GM21360 (cell line): ENCODE measurements at regions not wholly inside any gene's neighbourhood (a gene's known extent, or its start where the extent isn't known, plus 50 kb on each side); places are given as distances from the start of the nearest gene placed in this dataset.
"Not testable (repeated sequence)": the region's sequence is repeated elsewhere in the genome, so short reads cannot be mapped to it uniquely, and the experiment has no call there.

Source experiments
- ATAC-seq: cut with Tn5 transposase; IDR thresholded peaks from one replicate; pipeline ENCODE4 v1.9.1; 2021; ENCODE audit warnings: mild to moderate bottlenecking, moderate library complexity; ENCODE audit not compliant: unreplicated experiment

DNA sequence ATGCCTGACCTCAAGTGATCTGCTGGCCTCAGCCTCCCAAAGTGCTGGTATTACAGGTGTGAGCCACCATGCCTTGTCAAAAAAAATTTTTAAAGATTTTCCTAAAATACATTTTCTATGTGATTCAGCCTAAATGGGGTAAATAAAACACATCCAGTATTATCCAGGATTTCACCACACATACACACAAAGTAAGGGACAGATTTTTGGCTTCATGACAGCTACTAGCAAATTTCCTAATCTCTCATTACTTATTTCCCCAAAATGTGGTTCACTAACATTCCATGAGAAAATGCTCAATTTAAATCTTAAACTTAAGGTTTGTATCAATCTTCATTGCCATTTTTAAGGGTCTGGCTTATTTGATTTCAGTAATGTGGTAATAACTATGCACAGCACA lies 348.5 kb upstream of the INTU start:
- no peak for ATAC-seq

DNA sequence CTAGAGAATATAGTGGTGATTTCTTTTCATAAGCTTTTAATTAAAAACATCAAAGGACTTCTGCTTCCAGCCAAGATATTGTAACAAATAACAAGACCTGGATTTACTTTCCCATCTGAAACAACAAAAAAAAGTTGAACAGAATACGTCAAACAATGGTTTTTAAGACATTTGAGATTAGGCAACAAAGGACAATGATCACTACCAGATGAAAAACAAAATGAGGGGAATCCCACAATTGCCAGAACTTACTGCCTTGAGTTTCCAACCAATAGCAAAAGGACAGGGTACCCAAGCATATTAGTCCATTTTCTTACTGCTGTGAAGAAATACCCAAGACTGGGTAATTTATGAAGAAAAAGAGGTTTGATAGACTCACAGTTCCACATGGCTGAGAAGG lies 341.4 kb upstream of the INTU start:
- ATAC-seq = no peak

DNA sequence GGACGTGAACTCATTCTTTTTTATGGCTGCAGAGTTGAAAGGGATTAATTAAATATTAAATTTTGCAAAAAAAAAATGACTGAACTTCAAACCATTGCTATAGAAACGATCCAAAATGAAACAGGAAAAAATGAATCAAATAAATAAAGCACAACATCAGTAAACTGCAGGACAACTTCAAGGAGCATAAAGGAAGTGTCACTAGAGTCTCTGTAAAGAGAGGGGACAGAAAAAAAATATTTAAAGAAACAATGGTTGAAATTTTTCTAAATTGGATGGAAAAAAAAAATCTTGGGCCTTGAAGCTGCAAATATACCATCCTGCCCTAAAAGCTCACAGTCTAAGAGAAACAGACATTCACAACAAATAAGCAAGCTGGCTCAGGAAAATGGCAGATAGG lies 339.3 kb upstream of the INTU start:
- ATAC-seq = no peak

GRCh38 chr4:127304356-127304755 lies 328.4 kb upstream of the INTU start:
- no peak for ATAC-seq

- ATAC-seq = no peak
Measured at GRCh38 chr4:127307996-127308395, 324.8 kb upstream of the INTU start.

- no peak for ATAC-seq
Measured at GRCh38 chr4:127309369-127310102, 323.2 kb upstream of the INTU start.

GRCh38 chr4:127311371-127311770 lies 321.4 kb upstream of the INTU start:
- ATAC-seq = no peak

DNA sequence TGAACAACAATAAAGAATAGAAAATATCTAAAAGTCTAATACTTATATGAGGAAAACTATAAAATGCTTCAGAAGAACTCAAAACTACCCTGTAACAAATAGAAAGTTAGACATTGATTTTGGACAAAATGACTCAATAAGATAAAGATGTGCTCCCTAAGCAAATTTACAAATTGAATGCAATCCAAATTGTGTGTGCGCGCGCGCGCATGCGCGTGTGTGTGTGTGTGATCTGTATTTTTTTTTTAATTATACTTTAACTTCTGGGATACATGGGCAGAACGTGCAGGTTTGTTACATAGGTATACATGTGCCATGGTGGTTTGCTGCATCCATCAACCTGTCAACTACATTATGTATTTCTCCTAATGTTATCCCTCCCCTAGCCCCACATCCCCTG lies 320.8 kb upstream of the INTU start:
- ATAC-seq = no peak

DNA sequence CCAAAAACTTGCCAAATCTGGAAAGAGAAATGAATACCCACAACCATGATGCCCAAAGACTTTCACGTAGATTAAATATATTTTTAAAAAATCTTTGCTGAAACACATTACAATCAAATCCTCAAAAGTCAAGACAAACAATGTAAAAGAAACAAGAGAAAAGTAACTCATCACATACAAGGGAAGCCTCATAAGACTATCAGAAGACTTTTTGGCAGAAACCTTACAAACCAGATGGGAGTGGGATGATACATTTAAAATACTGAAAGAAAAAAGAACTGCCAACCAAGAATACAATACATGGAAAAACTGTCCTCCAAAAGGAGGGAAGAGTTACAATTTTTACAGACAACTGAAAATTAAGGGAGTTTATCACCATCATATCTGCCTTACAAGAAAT lies 319.0 kb upstream of the INTU start:
- no peak for ATAC-seq

DNA sequence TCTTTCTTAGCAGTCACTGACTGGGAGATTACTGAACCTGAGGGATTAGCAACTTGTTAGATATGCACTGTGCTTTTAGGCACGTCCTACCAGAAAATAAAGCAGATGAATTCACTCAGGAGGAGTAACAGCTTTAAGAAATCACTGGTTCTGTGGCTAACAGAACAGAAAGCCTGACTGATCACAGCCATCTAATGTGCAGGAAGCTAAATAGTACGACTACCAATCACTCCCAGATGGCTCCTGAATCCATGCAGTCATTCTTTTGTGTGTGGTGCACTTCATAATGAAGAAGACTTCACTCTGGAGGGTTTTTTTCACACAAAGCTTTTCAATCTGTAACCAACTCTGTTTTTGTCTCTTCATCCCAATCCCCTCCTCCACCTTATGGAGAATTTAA lies 305.3 kb upstream of the INTU start:
- ATAC-seq = no peak

- ATAC-seq = no peak
Measured at GRCh38 chr4:127335073-127335620, 297.6 kb upstream of the INTU start.

DNA sequence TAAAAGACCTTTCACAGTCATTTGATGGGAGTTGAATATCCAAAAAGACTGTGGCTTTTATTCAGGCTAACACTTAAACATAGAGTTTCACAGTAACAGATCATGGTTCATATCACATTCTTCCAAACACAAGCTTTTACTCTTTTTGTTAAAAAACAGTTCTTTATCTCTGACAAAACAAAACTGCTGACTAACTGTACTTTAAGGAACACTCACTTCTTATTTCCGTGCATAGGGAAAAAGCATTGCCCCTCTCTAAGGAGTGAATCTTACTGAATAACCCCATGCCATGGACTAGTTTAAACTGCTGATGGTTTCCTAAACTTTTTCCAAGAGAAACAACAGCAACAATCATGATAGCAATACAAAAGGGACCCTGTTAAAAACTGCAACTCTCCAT lies 297.0 kb upstream of the INTU start:
- no peak for ATAC-seq

DNA sequence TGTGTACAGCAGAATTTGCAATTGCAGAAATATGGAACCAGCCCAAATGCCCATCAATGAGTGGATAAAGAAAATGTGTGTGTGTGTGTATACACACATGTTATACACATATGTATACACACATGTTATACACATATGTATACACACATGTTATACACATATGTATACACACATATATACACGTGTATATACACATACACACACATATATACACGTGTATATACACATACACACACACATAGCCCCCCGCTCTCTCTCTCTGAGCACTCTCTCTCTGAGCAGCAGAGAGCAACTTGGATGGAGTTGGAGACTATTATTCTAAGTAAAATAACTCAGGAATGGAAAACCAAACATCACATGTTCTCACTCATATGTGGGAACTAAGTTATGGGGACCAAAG lies 289.6 kb upstream of the INTU start:
- ATAC-seq = not testable (repeated sequence)

GRCh38 chr4:127344071-127344470 lies 288.7 kb upstream of the INTU start:
- no peak for ATAC-seq

GRCh38 chr4:127347936-127348335 lies 284.8 kb upstream of the INTU start:
- no peak for ATAC-seq

GRCh38 chr4:127352220-127353113 lies 280.3 kb upstream of the INTU start:
- no peak for ATAC-seq

DNA sequence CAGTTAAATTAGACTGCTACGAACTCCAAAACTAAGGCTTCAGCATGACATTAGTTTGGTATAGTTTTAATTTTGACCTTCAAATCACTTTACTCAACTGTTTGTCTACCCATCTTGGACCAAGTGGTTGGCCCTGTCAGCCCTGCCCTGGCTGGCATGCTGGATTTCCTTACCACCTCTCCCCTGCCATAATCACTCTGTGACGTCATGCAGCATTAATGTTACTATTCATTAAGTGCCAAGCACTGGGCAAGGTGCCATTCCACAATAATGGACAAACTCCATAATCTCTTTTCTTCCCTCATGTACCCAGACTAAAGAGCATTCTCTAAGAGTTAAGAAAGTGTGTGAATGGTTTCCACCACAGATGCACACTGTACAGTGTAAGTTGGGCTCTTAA lies 277.0 kb upstream of the INTU start:
- no peak for ATAC-seq

- ATAC-seq = no peak
Measured at GRCh38 chr4:127357765-127358164, 275.0 kb upstream of the INTU start.

GRCh38 chr4:127362686-127363085 lies 270.1 kb upstream of the INTU start:
- no peak for ATAC-seq

DNA sequence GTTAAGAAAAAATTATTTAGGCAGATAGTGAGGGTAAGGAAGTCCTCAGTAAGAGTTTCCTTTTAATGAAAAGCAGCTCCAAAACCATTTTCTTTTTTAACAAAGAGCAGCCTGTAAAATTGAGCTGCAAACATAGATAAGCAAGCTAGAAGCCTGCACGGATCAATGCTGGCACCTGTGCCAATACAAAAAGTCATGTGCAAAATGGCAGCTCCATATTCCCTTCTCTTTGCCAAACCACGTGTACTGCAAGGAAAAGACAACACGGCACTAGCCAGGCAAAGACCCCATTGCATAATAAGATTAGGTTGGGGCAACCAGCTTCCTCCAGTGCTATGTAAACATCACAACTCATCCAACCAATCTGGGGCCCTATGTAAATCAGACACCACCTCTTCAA lies 268.4 kb upstream of the INTU start:
- no peak for ATAC-seq

- no peak for ATAC-seq
Measured at GRCh38 chr4:127364911-127365310, 267.8 kb upstream of the INTU start.

- no peak for ATAC-seq
Measured at GRCh38 chr4:127370604-127371003, 262.2 kb upstream of the INTU start.
